ENCODE measurements at regions not wholly inside any gene's neighbourhood (a gene's known extent, or its start where the extent isn't known, plus 50 kb on each side); places are given as distances from the start of the nearest gene placed in this dataset.

GRCh38 chr9:107738789-107739188 is 249.2 kb upstream of the KLF4 start:
- Mint-ChIP-seq H3K4me1 (no peaks in the 10 kb centered on the region), H3K27ac (no peak overlapping the region), H3K9me3 (ENCODE audit: insufficient read depth) (no peaks in the 10 kb centered on the region), H3K4me3 (no peak overlapping the region), H3K27me3 (peaks cover 8% of the 10 kb centered on the region)
- Histone ChIP-seq H3K4me1 (ENCODE audit: control insufficient read depth in 2 of 2, insufficient read depth in 2 of 2, low read length in 2 of 2) (no peaks in the 10 kb centered on the region), H3K4me3 (ENCODE audit: control extremely low read depth in 1 of 5, extremely low read depth in 1 of 5, insufficient read depth in 1 of 5, low read depth in 2 of 5, low read length in 4 of 5) (no peak overlapping the region), H3K27ac (ENCODE audit: low read length in 2 of 2) (no peak overlapping the region), H3K9me3 (ENCODE audit: control extremely low read depth in 1 of 3, control insufficient read depth in 2 of 3, insufficient read depth in 1 of 3, low read length in 2 of 3) (no peaks in the 10 kb centered on the region), H3K27me3 (replicated peaks in 1 of 4; ENCODE audit: control extremely low read depth in 1 of 4, control insufficient read depth in 3 of 4, insufficient read depth in 4 of 4, low read length in 3 of 4) (no peaks in the 10 kb centered on the region), H2AFZ (ENCODE audit: insufficient read depth, low read depth, low read length, poor library complexity, severe bottlenecking) (no peak overlapping the region), H4K20me1 (ENCODE audit: control insufficient read depth, insufficient read depth, low read length, poor library complexity, severe bottlenecking) (no peaks in the 10 kb centered on the region), H3K4me2 (replicated peaks; ENCODE audit: low read depth, low read length, poor library complexity, severe bottlenecking) (no peak overlapping the region), H3K36me3 (replicated peaks in 1 of 2; ENCODE audit: control extremely low read depth in 1 of 2, control insufficient read depth in 1 of 2, extremely low read depth in 1 of 2, insufficient read depth in 2 of 2, low read length in 1 of 2) (no peaks in the 10 kb centered on the region), H3K9ac (ENCODE audit: low read length) (no peak overlapping the region), H3K79me2 (ENCODE audit: control insufficient read depth, insufficient read depth, low read length) (no peaks in the 10 kb centered on the region)
- intact Hi-C loops (cut with micrococcal nuclease): no loop called here
- TF ChIP-seq EZH2 (IDR thresholded peaks at IDR 0.05; ENCODE audit: borderline replicate concordance, insufficient read depth, low read depth, low read length, poor library complexity, severe bottlenecking): no peak
- TF ChIP-seq CTCF (IDR thresholded peaks at IDR 0.05): no peak
- ATAC-seq (ENCODE audit: low read depth) (no peak), DNase-seq (no peak)
- 100% methylated on average over 2 of the region's 2 CpGs for whole genome bisulfite sequencing (ENCODE audit: insufficient coverage)
- POLR2A ChIA-PET: no interaction called here
- CTCF ChIA-PET: no interaction called here

- CTCF ChIA-PET: no interaction called here
- H3K27ac Mint-ChIP-seq: no peak overlapping the region
- H3K4me3 ChIP-seq (ENCODE audit: control extremely low read depth in 1 of 5, extremely low read depth in 1 of 5, insufficient read depth in 1 of 5, low read depth in 2 of 5, low read length in 4 of 5): no peak overlapping the region
- no peaks in the 10 kb centered on the region for H3K4me1 ChIP-seq (ENCODE audit: control insufficient read depth in 2 of 2, insufficient read depth in 2 of 2, low read length in 2 of 2)
- WGBS (ENCODE audit: insufficient coverage): 90% methylated on average over 14 of the region's 17 CpGs
- no peaks in the 10 kb centered on the region for H4K20me1 ChIP-seq (ENCODE audit: control insufficient read depth, insufficient read depth, low read length, poor library complexity, severe bottlenecking)
- TF ChIP-seq EZH2 (IDR thresholded peaks at IDR 0.05; ENCODE audit: borderline replicate concordance, insufficient read depth, low read depth, low read length, poor library complexity, severe bottlenecking): no peak
- no peak for TF ChIP-seq CTCF (IDR thresholded peaks at IDR 0.05)
- no peak overlapping the region for H3K27ac ChIP-seq (ENCODE audit: low read length in 2 of 2)
- no peaks in the 10 kb centered on the region for H3K9me3 Mint-ChIP-seq (ENCODE audit: insufficient read depth)
- H3K4me2 ChIP-seq (replicated peaks; ENCODE audit: low read depth, low read length, poor library complexity, severe bottlenecking): no peak overlapping the region
- H3K27me3 ChIP-seq (replicated peaks in 1 of 4; ENCODE audit: control extremely low read depth in 1 of 4, control insufficient read depth in 3 of 4, insufficient read depth in 4 of 4, low read length in 3 of 4): no peaks in the 10 kb centered on the region
- no peaks in the 10 kb centered on the region for H3K36me3 ChIP-seq (replicated peaks in 1 of 2; ENCODE audit: control extremely low read depth in 1 of 2, control insufficient read depth in 1 of 2, extremely low read depth in 1 of 2, insufficient read depth in 2 of 2, low read length in 1 of 2)
- ATAC-seq (ENCODE audit: low read depth) (no peak), DNase-seq (no peak)
- intact Hi-C loops (cut with micrococcal nuclease): no loop called here
- no peaks in the 10 kb centered on the region for H3K79me2 ChIP-seq (ENCODE audit: control insufficient read depth, insufficient read depth, low read length)
- no peak overlapping the region for H3K4me3 Mint-ChIP-seq
- peaks cover 8% of the 10 kb centered on the region for H3K27me3 Mint-ChIP-seq
- H3K9me3 ChIP-seq (ENCODE audit: control extremely low read depth in 1 of 3, control insufficient read depth in 2 of 3, insufficient read depth in 1 of 3, low read length in 2 of 3): no peaks in the 10 kb centered on the region
- POLR2A ChIA-PET: no interaction called here
- no peak overlapping the region for H2AFZ ChIP-seq (ENCODE audit: insufficient read depth, low read depth, low read length, poor library complexity, severe bottlenecking)
- H3K9ac ChIP-seq (ENCODE audit: low read length): no peak overlapping the region
- no peaks in the 10 kb centered on the region for H3K4me1 Mint-ChIP-seq
These were observed 248.6 kb upstream of the KLF4 start for GRCh38 chr9:107737987-107738743.

All from B cell (primary cell).